ENCODE measurements at regions not wholly inside any gene's neighbourhood (a gene's known extent, or its start where the extent isn't known, plus 50 kb on each side); places are given as distances from the start of the nearest gene placed in this dataset.

DNA sequence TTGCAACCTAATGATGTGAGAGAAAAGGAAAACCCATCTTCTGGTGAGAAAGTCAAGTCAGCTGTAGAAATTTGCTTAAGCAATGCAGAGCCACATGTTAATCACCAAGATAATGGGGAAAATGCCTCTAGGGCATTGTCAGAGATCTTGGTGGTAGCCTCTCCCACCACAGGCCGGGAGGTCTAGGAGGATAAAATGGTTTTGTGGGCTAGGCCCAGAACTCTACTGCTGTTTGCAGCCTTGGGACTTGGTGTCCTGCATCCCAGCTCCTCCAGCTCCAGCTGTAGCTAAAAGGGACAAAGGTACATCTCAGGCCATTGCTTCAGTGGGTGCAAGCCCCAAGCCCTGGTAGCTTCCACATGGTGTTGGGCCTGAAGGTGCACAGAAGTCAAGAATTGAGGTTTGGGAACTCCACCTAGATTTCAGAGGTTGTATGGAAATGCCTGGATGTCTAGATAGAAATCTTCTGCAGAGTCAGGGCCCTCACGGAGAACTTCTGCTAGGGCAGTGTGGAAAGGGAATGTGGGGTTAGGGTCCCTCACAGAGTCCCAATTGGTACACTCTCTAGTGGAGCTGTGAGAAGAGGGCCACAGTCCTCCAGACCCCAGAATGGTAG, 382.2 kb upstream of the KLHL1 start:
- Histone ChIP-seq H3K27me3 (no peaks in the 10 kb centered on the region), H3K27ac (no peak overlapping the region), H3K4me3 (no peak overlapping the region), H3K9me3 (peaks cover 0 to 18% (median 0%) of the 10 kb centered on the region in 4 donors), H3K36me3 (peaks cover 0 to 2% (median 0%) of the 10 kb centered on the region in 3 donors), H3K4me1 (no peaks in the 10 kb centered on the region)
- no peak for DNase-seq (ENCODE audit: low spot score in 2 of 2)
- WGBS, 2 donors: 83 to 91% methylated on average over 2 of the region's 2 CpGs
- TF ChIP-seq POLR2A (IDR thresholded peaks at IDR 0.05) (no peak), EP300 (IDR thresholded peaks at IDR 0.05) (no peak)
- TF ChIP-seq, protein P1, sequence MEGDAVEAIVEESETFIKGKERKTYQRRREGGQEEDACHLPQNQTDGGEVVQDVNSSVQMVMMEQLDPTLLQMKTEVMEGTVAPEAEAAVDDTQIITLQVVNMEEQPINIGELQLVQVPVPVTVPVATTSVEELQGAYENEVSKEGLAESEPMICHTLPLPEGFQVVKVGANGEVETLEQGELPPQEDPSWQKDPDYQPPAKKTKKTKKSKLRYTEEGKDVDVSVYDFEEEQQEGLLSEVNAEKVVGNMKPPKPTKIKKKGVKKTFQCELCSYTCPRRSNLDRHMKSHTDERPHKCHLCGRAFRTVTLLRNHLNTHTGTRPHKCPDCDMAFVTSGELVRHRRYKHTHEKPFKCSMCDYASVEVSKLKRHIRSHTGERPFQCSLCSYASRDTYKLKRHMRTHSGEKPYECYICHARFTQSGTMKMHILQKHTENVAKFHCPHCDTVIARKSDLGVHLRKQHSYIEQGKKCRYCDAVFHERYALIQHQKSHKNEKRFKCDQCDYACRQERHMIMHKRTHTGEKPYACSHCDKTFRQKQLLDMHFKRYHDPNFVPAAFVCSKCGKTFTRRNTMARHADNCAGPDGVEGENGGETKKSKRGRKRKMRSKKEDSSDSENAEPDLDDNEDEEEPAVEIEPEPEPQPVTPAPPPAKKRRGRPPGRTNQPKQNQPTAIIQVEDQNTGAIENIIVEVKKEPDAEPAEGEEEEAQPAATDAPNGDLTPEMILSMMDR (IDR thresholded peaks at IDR 0.05): no peak

DNA sequence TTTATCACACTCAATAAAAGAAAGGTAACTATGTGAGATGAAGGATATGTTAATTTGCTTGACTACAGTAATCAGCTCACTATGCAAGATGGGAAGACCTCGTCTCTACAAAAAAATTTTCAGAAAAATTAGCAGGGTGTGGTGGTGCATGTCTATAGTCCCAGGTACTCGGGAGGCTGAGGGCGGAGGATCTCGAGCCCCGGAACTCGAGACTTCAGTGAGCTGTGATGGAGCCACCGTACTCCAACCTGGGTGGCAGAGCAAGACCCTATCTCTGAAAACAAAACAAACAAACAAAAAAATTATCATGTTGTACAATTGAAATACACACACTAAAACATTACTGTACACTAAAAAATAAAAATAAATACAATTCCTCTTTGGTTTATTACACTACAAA, 376.7 kb upstream of the KLHL1 start:
- no peaks in the 10 kb centered on the region for H3K4me1 ChIP-seq
- WGBS, 2 donors: 91 to 95% methylated on average over 7 of the region's 7 CpGs
- no peaks in the 10 kb centered on the region for H3K27me3 ChIP-seq
- TF ChIP-seq POLR2A (IDR thresholded peaks at IDR 0.05) (no peak), EP300 (IDR thresholded peaks at IDR 0.05) (no peak)
- TF ChIP-seq, protein P1 (IDR thresholded peaks at IDR 0.05): no peak
- DNase-seq (ENCODE audit: low spot score in 2 of 2): no peak
- no peak overlapping the region for H3K27ac ChIP-seq
- H3K4me3 ChIP-seq: no peak overlapping the region
- peaks cover 0 to under 1% (median 0%) of the 10 kb centered on the region in 4 donors for H3K9me3 ChIP-seq
- no peaks in the 10 kb centered on the region for H3K36me3 ChIP-seq

DNA sequence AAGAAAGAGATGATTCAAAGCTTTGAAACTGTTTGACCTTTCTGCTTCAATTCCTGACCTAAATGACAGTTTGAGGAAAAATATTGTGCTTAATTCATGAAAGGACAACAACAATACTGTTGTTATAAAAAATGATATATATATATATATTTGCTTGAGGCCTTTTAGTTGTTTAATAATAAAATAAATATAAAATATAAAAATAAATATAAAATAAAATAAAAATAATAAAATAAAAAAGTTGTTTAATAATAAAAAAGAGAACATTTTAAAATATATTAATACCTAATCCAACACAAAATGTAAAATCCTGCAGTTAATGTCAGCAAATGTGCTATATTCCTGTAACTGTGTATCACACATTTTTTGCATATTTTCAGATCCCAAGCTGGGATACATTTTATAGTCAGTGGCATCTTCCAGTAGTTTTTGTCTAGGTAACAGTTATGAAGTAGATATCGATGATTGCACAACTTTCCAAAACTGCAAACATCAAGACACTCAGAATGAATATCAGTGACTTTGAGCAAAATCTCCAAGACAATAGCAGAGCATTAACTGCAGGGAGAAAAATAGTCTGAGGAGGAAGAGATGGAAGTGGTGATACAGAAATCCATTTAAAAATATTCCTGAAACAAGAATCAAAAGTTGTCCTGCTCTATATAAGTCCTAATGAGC, 375.5 kb upstream of the KLHL1 start:
- TF ChIP-seq, protein P1 (IDR thresholded peaks at IDR 0.05): no peak
- H3K36me3 ChIP-seq: no peaks in the 10 kb centered on the region
- no peaks in the 10 kb centered on the region for H3K4me1 ChIP-seq
- H3K9me3 ChIP-seq: no peaks in the 10 kb centered on the region
- no peak for DNase-seq (ENCODE audit: low spot score in 2 of 2)
- H3K27me3 ChIP-seq: no peaks in the 10 kb centered on the region
- H3K4me3 ChIP-seq: no peak overlapping the region
- H3K27ac ChIP-seq: no peak overlapping the region
- 95 to 98% methylated on average over 1 of the region's 1 CpG for WGBS, 2 donors

DNA sequence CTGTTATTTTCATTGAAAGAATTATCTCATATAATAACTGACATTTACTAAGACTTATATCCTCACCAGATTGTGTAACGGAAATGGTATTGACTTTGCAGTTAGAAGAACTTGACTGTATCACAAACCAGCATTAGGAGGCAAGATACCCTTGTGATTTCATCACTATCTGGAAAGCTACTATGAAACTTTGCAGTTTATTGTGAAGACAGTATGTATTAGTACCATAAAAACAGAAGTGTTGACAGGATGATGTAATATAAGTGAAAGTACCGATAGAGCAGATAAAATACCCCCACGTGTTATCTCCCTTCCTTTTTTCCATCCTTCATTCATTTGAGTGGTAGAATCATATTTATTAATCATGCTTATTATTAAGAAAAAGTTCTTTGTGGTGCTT, 365.7 kb upstream of the KLHL1 start:
- H3K4me3 ChIP-seq: no peak overlapping the region
- no peak overlapping the region for H3K27ac ChIP-seq
- 80 to 81% methylated on average over 3 of the region's 3 CpGs for WGBS, 2 donors
- no peak for DNase-seq (ENCODE audit: low spot score in 2 of 2)
- no peaks in the 10 kb centered on the region for H3K9me3 ChIP-seq
- H3K36me3 ChIP-seq: no peaks in the 10 kb centered on the region
- no peaks in the 10 kb centered on the region for H3K27me3 ChIP-seq
- TF ChIP-seq, protein P1 (IDR thresholded peaks at IDR 0.05): no peak
- no peak for TF ChIP-seq EP300 (IDR thresholded peaks at IDR 0.05)
- TF ChIP-seq POLR2A (IDR thresholded peaks at IDR 0.05): no peak
- H3K4me1 ChIP-seq: peaks cover 0 to 2% (median 0%) of the 10 kb centered on the region in 4 donors

DNA sequence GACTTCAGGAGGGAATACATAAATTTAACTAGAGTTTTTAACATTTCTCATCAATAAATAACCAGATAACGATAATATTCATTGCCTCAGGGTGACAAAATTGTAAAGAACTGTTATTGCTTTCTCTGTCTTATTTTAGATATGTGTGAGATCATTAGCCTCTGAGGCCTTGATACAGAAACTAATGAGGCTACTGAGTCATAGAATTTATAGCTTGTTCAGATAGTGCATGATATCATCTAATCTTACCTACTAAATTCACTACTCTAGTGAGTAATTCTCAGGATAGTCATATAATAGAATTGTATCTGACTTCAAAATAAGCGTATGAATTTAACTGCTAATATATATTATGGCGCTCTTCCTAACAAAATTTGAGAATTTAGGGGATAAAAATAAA, 360.8 kb upstream of the KLHL1 start:
- H3K27ac ChIP-seq: no peak overlapping the region
- no peak overlapping the region for H3K4me3 ChIP-seq
- H3K4me1 ChIP-seq: peaks cover 0 to 2% (median 0%) of the 10 kb centered on the region in 4 donors
- no peaks in the 10 kb centered on the region for H3K27me3 ChIP-seq
- DNase-seq (ENCODE audit: low spot score in 2 of 2): no peak
- no peak for TF ChIP-seq POLR2A (IDR thresholded peaks at IDR 0.05)
- no peak for TF ChIP-seq EP300 (IDR thresholded peaks at IDR 0.05)
- TF ChIP-seq, protein P1 (IDR thresholded peaks at IDR 0.05): no peak
- no peaks in the 10 kb centered on the region for H3K36me3 ChIP-seq
- H3K9me3 ChIP-seq: no peaks in the 10 kb centered on the region
- WGBS, 2 donors: 83 to 86% methylated on average over 3 of the region's 3 CpGs

Measured in tibial nerve (tissue), 4 donors.